ENCODE measurements at regions not wholly inside any gene's neighbourhood (a gene's known extent, or its start where the extent isn't known, plus 50 kb on each side); places are given as distances from the start of the nearest gene placed in this dataset.

DNA sequence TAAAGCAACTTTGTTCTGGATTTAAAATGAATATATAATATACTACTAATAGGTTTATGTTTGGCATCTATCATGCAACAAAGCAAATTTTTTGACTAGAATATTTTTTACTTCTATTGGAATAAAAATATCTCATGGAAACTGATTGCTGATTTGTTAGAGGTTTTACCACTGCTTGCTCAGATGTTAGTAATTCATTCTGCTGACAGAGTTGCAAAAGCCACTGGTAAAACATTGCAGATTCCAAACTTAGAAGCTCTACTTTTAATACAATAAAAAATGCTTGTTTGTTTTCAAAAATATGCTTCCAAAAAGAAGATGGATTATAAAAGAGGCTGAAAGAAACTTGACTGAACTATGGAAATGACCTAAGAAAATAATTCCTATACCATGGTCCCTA is 795.2 kb downstream of the PCDH18 start:
- Histone ChIP-seq H3K9me3 (no peaks in the 10 kb centered on the region), H3K4me3 (no peak overlapping the region), H3K27me3 (ENCODE audit: low read depth) (no peaks in the 10 kb centered on the region), H3K4me1 (no peaks in the 10 kb centered on the region), H3K27ac (no peak overlapping the region), H3K36me3 (no peaks in the 10 kb centered on the region)
- ATAC-seq (no peak), DNase-seq (no peak)
- TF ChIP-seq, protein P1, sequence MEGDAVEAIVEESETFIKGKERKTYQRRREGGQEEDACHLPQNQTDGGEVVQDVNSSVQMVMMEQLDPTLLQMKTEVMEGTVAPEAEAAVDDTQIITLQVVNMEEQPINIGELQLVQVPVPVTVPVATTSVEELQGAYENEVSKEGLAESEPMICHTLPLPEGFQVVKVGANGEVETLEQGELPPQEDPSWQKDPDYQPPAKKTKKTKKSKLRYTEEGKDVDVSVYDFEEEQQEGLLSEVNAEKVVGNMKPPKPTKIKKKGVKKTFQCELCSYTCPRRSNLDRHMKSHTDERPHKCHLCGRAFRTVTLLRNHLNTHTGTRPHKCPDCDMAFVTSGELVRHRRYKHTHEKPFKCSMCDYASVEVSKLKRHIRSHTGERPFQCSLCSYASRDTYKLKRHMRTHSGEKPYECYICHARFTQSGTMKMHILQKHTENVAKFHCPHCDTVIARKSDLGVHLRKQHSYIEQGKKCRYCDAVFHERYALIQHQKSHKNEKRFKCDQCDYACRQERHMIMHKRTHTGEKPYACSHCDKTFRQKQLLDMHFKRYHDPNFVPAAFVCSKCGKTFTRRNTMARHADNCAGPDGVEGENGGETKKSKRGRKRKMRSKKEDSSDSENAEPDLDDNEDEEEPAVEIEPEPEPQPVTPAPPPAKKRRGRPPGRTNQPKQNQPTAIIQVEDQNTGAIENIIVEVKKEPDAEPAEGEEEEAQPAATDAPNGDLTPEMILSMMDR (IDR thresholded peaks at IDR 0.05), result no peak
- intact Hi-C loops (cut with DNase I), result no loop called here

DNA sequence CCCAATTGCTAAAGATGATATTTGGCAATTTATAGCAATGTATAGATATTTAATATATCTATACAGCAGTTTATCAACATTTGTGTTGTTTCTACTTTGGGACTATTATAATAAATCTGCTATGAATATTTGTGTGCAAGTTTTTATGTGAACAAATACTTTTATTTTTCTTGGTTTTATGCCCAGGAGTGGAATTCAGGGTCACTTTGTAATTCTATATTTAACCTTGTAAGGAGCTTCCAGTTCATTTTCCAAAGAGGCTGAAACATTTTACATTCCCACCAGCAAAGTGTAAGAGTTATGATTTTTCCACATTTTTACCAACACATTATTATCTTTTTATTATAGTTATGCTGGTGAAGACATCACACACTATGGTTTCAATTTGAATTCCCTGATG is 801.3 kb downstream of the PCDH18 start:
- DNase-seq (no peak), ATAC-seq (no peak)
- Histone ChIP-seq H3K4me1 (no peaks in the 10 kb centered on the region), H3K36me3 (no peaks in the 10 kb centered on the region), H3K27ac (no peak overlapping the region), H3K27me3 (ENCODE audit: low read depth) (no peaks in the 10 kb centered on the region), H3K9me3 (no peaks in the 10 kb centered on the region), H3K4me3 (no peak overlapping the region)
- intact Hi-C loops (cut with DNase I), result no loop called here
- TF ChIP-seq, protein P1 (IDR thresholded peaks at IDR 0.05), result no peak

DNA sequence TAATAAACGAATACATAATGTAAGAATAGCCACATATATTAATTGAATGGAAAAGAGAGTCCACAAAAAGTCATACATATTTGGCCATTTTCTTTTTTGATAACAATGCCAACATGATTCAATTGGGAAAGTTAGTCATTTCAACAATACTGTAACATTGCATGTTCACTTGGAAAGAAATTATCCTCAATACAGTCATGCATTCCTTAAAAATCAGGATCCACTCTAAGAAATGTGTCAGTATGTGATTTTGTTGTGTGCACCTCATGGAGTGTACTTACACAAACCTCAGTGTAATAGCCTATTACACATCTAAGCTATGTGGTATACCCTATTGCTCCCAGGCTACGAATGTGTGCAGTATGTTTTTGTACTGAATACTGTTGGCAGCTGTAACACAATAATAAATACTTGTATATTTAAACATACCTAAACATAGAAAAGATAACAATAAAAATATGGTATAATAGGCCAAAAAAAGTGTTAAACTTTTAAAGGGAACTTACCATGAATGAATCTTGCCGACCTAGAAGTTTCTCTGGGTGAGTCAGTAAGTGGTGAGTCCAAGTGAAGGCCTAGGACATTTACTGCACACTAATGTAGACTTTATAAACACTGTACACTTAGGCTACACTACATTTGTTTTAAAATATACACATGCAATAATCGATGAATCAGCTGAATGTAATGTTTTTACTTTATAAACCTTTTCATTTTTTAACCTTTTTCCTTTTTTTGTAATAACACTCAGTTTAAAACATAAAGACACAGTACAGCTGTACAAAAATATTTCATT is 806.8 kb downstream of the PCDH18 start:
- H3K27me3 ChIP-seq (ENCODE audit: low read depth), result no peaks in the 10 kb centered on the region
- ATAC-seq (no peak), DNase-seq (no peak)
- intact Hi-C loops (cut with DNase I), result no loop called here
- TF ChIP-seq, protein P1 (IDR thresholded peaks at IDR 0.05), result no peak
- H3K4me3 ChIP-seq, result no peak overlapping the region
- H3K27ac ChIP-seq, result no peak overlapping the region
- no peaks in the 10 kb centered on the region for H3K36me3 ChIP-seq
- H3K9me3 ChIP-seq, result no peaks in the 10 kb centered on the region
- no peaks in the 10 kb centered on the region for H3K4me1 ChIP-seq

DNA sequence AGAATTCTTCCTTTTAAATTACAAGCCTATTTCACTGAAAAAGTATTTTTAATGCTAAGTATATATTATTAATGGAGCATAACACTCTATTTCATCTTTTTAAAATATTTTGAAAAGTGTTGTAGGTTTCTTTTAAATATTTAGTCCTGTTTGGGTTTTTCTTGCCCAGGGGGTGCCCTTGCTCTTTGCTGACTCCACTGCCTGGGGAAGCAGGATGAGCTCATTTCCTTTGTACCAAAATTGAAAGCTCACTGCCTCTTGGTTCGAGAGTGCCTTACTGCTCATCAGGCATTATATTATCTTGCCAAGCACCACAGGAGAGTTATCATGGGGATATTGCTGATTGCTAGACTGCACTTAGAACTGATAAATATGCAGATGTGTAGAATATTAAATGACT is 819.2 kb downstream of the PCDH18 start:
- Histone ChIP-seq H3K27me3 (ENCODE audit: low read depth) (no peaks in the 10 kb centered on the region), H3K4me1 (no peaks in the 10 kb centered on the region), H3K36me3 (no peaks in the 10 kb centered on the region), H3K4me3 (no peak overlapping the region), H3K27ac (no peak overlapping the region), H3K9me3 (no peaks in the 10 kb centered on the region)
- intact Hi-C loops (cut with DNase I), result no loop called here
- ATAC-seq (no peak), DNase-seq (no peak)
- TF ChIP-seq, protein P1 (IDR thresholded peaks at IDR 0.05), result no peak

DNA sequence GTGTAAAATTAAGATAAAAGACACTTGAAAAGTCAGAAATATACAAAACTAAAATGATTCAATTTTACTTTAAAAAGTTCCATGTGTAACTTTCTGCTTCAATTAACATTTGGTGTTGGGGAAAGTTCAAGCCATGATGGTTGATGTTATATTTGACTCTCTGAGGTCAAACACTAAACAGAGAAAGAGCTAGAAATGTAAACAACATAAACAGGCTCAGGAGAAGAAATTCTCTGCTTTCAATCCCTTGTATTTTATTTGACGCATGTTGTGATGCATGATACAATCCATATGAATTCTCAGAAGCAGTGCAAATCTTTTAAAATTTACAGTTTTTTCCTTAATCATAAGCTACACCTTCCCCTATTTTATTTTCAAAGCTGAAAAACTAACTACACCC is 822.4 kb downstream of the PCDH18 start:
- TF ChIP-seq, protein P1 (IDR thresholded peaks at IDR 0.05), result no peak
- Histone ChIP-seq H3K4me3 (no peak overlapping the region), H3K4me1 (no peaks in the 10 kb centered on the region), H3K9me3 (no peaks in the 10 kb centered on the region), H3K27me3 (ENCODE audit: low read depth) (no peaks in the 10 kb centered on the region), H3K27ac (no peak overlapping the region), H3K36me3 (no peaks in the 10 kb centered on the region)
- no peak for DNase-seq
- intact Hi-C loops (cut with DNase I), result no loop called here
- no peak for ATAC-seq

Measured in lower lobe of right lung (tissue), 2 donors.